ENCODE measurements at regions not wholly inside any gene's neighbourhood (a gene's known extent, or its start where the extent isn't known, plus 50 kb on each side); places are given as distances from the start of the nearest gene placed in this dataset.

GRCh38 chr16:79295746-79296145 is 304.8 kb downstream of the MAF start:
- DNase-seq: no peak

DNA sequence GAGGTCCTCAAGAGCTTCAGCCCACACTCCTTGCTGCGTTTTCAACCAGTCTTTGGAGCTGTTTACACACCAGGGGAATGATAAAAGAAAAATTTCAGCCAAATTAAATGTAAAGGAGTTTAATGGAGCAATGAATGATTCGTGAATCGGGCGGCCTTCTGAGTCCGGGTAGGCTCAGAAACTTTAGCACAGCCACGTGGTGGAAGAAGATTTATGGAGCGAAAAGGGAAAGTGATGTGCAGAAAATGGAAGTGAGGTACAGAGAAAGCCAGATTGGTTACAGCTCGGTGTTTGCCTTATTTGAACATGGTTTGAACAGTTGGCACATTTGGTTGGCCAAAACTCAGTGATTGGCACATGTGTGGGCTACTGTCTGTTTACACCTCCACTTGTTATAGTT is 305.4 kb downstream of the MAF start:
- no peak for DNase-seq

- no peak for DNase-seq
Observed at GRCh38 chr16:79294568-79294967, 306.0 kb downstream of the MAF start.

DNA sequence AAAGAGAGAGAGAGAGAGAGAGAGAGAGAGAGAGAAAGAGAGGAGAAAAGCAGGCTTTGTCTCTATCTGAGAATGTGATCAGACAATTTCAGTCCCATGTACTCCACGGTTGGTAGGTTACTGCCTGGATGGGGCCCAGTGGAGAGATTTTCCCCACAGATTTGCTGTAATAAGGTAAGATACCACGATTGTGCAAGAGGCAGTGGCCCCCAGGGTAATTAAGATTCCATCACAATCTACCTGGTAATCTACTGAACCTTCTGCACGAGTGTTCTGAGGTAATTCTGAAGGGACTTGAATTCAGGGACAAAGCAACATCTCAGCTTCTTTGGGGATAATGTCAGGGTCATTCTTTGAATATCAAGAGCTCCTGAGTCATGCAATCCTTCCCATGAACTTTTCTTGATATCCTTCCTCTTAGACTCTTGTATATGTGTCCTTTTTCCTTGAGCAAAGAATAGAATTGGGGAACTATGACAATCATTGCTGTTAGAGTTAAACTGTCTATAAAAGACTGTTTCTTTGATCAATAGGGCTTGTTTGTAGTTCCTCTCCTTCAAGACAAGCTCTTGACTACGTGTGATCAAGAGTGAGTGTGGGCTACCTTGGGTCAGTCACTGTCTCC is 306.6 kb downstream of the MAF start:
- no peak for DNase-seq

- peak in 1 of 5 donors; percentile 53 for DNase-seq
Observed at GRCh38 chr16:79288066-79288465, 312.5 kb downstream of the MAF start.

DNA sequence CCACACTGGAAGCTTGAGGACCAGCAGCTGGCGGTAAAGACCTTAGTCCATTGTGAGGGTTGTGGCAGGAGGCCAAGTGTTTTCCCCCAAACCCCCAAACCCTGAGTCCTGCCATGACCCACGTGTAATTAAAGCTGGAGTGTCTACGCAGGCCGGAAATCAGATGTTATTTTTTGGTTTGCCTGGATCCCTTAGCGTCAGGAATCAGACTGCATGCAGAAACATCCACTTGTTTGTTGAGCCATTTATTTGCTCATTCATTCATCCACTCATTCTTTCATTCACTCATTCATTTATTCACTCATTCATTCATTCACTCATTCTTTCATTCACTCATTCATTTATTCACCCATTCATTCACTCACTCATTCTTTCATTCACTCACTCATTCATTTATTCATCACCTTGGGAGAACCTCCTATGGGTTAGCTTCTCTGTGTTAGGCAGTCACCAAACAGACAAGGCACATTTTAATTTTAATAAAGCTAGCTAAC is 313.1 kb downstream of the MAF start:
- no peak for DNase-seq

GRCh38 chr16:79286646-79287423 is 313.7 kb downstream of the MAF start:
- peak in 3 of 5 donors; percentile 6 to 62 (median 16) for DNase-seq

DNA sequence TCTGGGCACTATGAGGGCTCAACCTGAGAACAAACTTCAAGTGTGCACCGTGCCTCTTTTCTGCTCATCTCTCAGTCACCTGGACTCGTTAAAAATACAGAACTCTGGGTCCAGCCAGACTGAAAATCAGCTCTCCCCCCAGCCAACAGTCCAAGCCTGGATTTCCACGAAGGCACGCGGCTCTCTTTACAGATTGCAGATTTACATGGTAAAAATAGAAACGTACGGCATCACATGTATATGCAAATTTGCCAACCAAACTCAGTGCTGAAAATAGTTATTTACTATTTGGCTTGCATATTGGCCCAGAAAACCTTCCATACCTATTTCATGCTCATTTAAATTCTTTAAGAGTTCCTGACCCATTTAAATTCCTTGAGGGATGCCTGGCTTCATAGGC is 315.8 kb downstream of the MAF start:
- no peak for DNase-seq

DNA sequence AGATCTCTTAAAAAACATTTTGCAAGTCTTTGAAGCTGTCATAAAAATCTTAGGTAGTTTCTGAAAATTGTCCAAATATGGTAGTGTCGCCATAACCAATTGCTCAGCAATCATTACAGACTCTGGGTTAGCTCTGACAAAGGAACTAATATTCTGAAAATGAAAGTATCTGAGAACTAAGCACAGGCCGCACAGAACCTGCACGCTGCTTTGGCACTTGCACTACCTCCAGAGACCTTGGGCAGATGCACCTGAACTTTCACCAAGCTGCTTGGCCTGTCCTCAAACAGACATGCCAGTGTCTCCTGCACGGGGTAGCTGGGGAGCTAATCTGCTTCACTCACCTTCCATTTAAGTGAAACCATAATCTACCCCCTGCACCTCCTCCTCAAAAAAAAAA is 317.0 kb downstream of the MAF start:
- DNase-seq: peak in 3 of 5 donors; percentile 12 to 74 (median 21)

GRCh38 chr16:79282806-79283205 is 317.7 kb downstream of the MAF start:
- no peak for DNase-seq

- DNase-seq: peak in 4 of 5 donors; percentile 20 to 91 (median 36)
Observed at GRCh38 chr16:79278506-79278905, 322.0 kb downstream of the MAF start.

DNA sequence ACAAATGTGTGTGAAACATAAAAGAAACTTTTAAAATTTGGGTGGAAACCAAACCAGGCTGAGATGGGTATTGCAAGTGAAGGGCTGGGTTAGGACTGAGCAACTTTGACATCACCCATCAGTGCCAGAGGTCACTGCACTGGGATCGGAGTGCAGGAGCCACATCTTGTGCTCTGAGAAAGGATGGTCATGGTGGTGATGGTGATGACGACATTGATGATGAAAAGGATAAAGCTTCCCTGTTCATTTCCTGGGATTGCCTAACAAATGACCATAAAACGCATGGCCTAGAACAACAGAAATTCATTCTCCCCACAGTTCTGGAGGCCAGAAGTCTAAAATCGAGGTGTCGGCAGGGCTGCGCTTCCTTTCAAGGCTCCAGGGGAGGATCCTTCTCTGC is 324.0 kb downstream of the MAF start:
- DNase-seq: no peak

DNA sequence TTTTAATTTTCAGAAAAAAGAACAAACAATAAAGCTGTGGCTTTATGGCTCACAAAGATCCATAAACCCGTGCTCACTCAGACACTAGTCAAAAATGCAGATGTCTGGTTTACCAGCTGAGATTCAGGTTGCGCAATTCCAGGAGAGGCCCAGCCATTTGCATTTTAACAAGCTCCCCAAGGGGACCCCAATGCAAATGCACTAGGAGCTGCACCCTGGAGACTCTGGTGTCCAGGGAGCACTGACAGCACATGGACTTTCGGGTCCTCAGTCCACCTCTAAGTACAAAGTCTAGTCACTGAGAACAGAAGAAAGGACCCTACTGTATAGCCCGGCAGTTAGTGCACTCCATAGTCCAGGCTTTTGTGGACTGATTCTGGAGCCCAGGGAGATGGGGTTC is 326.3 kb downstream of the MAF start:
- DNase-seq: no peak

DNA sequence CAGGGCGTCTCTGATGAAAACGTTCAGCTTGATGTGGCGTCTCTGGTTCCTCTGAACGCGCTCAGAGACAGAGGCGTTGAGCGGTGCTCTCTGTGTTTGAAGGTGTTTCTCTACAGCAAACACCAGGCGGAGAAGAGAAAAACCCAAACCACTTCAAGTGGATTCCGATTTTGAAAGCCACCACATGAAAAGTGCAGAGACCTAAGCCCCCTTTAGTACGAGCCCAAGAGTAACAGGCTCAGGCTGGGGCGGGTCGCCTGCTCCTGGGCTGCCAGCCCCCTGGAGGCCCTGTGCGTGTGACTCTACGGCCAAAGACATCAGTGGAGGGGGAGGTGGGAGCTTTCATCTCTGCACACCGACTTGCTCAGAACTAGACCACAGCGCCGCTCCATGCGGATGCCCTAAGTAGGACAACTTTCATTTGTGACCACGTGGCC is 328.4 kb downstream of the MAF start:
- peak; percentile 19 to 80 (median 37) for DNase-seq

DNA sequence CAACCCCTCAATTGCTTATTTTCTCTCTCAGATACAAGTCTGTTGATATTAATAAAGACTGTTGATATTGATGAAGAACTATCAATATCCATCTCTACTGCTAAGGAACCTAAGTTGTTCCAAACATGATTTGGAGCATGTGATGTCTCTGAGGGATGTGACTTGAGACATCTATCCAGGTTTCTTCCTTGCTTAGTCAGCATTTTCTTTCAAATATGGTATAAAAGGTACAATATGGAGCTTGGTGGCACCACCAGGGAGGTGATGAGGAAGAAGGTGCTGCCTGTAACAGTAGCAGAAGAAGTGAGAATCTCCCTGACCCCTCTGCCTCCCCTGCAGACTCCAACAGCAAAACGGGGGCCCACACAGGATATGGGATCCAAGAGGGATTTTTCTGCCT is 329.0 kb downstream of the MAF start:
- no peak for DNase-seq

DNA sequence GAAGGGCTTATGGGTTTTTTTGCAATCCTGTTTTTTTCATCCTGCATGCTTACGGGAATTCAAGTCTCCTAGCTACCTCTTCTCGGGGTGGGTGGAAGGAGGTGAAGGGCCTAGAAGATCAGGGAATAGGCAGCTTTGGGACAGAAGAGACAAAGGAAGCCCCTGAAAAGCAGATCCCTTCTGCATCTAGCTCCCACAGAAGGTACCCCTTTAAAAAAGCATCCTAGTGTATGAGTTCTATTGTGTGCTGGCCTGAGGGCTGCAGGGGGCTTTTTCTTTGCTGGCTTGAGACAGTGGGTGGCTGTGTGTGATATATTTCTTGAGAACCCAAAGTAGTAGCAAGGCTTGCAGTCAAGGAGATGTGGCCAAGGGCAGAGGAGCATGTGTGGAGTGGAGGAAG is 330.5 kb downstream of the MAF start:
- DNase-seq: no peak

DNA sequence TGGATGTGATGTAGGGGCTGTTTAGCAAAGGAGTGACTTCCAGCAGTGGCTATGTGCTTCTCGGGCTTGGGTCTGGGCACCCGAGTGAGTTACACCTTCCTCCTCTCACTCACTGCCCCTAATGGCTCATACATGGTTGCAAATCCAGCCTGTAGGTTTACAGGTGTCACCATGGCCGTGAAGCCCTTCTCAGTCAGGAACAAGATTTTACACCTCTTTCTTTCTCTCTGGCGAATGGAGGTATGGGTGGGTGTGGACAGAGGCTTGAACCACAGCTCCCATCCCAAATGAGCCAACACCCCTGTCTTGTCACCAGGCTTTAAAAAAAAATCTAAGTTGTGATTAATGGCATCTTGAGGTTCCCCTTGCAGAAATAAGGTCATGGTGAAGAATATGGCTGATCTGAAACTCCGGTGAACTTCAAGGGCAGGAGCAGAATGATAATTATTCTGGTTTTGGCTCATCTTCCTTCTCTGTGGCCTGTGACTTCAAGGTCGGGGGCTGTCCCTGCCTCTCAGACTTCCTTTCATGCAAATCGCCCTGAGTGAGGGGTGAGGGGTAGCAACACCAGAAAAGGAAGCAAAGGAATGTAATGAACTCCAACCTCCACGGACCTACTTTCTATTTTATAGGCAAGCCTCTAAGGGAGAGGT is 331.2 kb downstream of the MAF start:
- peak in 1 of 5 donors; percentile 88 for DNase-seq

- DNase-seq: peak in 1 of 5 donors; percentile 51
Observed at GRCh38 chr16:79267781-79268180, 332.8 kb downstream of the MAF start.

DNA sequence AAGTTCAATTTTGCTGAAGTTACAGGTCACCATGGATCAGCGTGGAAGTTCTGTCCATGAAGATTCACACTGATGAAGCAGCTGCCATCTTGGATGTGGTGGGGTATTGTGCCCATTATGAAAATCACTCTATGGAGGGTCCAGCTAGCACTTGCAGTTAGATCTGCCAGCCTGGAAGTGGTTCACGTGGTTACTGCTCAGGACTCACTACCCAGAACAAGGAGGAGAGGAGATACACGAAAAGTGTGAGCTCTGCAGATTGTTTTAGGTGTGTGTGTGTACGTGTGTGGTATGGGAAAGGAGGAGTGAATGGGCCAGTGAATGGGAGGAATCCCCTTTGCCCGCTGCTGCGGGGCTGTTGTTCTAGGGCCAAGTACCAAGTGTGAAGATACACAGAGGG is 333.4 kb downstream of the MAF start:
- no peak for DNase-seq

GRCh38 chr16:79265701-79266100 is 334.8 kb downstream of the MAF start:
- DNase-seq: no peak

DNA sequence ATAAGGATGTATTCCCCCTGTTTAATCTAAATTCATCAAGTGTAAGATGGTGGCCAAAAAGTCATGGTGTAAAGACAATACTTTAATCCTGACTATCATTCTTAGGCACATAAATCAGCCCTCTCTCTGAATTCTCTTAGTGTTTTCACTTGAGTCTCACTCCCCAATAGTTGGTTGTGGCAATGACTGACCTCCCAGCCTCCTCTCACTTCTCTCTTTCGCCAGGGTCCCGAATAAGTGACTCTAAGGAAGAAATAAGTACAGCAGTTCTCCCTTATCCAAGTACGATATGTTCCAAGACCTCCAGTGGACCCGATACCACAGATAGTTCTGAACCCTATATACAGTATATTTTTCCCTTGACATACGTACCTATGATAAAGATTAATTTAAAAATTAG is 335.3 kb downstream of the MAF start:
- DNase-seq: no peak

DNA sequence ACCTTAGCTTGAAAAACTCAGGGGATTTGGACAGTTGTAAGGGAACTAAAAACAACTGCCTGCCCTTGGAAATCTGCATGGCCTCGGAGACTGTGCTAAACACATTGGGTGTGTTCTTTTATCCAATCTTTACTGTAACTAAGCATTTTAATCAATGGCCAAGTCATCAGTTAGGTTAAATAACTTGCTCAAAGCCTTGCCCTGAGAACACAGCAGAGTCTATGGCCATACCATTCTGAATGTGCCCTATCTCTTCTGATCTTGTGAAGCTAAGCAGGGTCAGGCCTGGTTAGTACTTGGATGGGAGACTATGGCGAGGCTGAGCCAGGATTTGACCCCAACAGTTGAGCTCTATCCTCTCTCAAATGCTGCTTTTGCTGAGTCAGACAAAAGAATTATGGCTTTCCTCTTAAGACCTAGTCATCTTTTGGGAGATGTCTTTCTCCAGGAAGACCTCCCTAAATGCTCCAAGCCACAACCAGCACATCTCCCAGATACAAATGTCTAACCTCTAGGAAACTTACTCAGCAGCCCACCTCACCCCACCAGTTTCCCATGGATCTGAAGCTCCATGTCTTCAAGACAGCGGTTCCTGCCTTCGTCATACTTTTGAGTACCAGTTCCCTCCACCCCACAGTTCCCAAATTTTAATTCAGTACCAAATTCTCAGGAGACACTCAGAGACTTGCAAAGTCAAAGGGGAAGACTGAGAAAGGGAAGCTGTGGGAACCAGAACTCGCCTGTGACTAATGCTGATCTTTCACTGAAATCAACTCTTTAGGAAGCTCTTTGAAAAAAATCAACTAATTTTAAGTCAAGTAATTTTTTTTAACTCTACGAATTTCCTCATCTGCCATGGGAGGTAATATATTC is 336.1 kb downstream of the MAF start:
- no peak for DNase-seq

DNA sequence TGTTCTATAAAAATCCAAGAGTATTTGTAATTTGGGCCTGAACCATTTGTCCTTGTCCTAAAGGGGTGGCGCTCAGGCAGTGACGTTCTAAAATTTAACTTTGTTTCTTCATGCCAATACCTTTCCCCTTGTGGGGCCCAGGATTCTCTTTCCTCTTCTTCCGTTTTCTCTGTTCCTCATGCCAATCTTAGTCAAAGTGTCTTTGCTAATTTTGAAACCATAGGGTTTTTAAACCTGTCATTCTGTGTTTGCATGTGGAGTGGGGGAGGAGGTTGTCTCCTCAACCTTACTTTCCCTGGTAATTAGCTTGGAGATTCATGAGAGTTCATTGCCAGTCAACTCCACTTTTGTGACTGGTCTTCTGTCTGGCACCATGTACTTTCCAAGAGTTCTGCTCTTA is 337.1 kb downstream of the MAF start:
- DNase-seq: no peak

Data from T-helper 1 cell (primary cell).